ENCODE measurements at regions not wholly inside any gene's neighbourhood (a gene's known extent, or its start where the extent isn't known, plus 50 kb on each side); places are given as distances from the start of the nearest gene placed in this dataset.

GRCh38 chr19:29386970-29387369 is 138.8 kb upstream of the VSTM2B start:
- no peaks in the 10 kb centered on the region for H3K27me3 Mint-ChIP-seq (ENCODE audit: low read depth)
- no peaks in the 10 kb centered on the region for H3K4me1 Mint-ChIP-seq (ENCODE audit: low read depth)
- peaks cover 24% of the 10 kb centered on the region for H3K9me3 Mint-ChIP-seq (ENCODE audit: low read depth)

GRCh38 chr19:29387586-29387985 is 138.2 kb upstream of the VSTM2B start:
- H3K4me3 Mint-ChIP-seq (ENCODE audit: unreplicated experiment): no peak overlapping the region
- DNase-seq (ENCODE audit: low spot score): peak; percentile 71
- no peaks in the 10 kb centered on the region for H3K27me3 Mint-ChIP-seq (ENCODE audit: low read depth)
- no peak for TF ChIP-seq CTCF (IDR thresholded peaks at IDR 0.05)
- H3K36me3 Mint-ChIP-seq (ENCODE audit: low read depth): no peaks in the 10 kb centered on the region
- H3K27ac Mint-ChIP-seq (ENCODE audit: unreplicated experiment): no peak overlapping the region
- H3K9me3 Mint-ChIP-seq (ENCODE audit: low read depth): peaks cover 24% of the 10 kb centered on the region
- H3K4me1 Mint-ChIP-seq (ENCODE audit: low read depth): no peaks in the 10 kb centered on the region

More at GRCh38 chr19:29386970-29387369, 138.8 kb upstream of the VSTM2B start:
- DNase-seq (ENCODE audit: low spot score): peak; percentile 39
- H3K4me3 Mint-ChIP-seq (ENCODE audit: unreplicated experiment): no peak overlapping the region
- H3K36me3 Mint-ChIP-seq (ENCODE audit: low read depth): no peaks in the 10 kb centered on the region
- H3K27ac Mint-ChIP-seq (ENCODE audit: unreplicated experiment): no peak overlapping the region
- no peak for TF ChIP-seq CTCF (IDR thresholded peaks at IDR 0.05)

GRCh38 chr19:29389495-29389894 is 136.3 kb upstream of the VSTM2B start:
- DNase-seq (ENCODE audit: low spot score): peak; percentile 25
- Mint-ChIP-seq H3K4me3 (ENCODE audit: unreplicated experiment) (no peak overlapping the region), H3K4me1 (ENCODE audit: low read depth) (no peaks in the 10 kb centered on the region), H3K27me3 (ENCODE audit: low read depth) (no peaks in the 10 kb centered on the region), H3K36me3 (ENCODE audit: low read depth) (no peaks in the 10 kb centered on the region), H3K9me3 (ENCODE audit: low read depth) (peaks cover 24% of the 10 kb centered on the region), H3K27ac (ENCODE audit: unreplicated experiment) (no peak overlapping the region)
- no peak for TF ChIP-seq CTCF (IDR thresholded peaks at IDR 0.05)

- TF ChIP-seq CTCF (IDR thresholded peaks at IDR 0.05): no peak
- Mint-ChIP-seq H3K4me1 (ENCODE audit: low read depth) (no peaks in the 10 kb centered on the region), H3K27me3 (ENCODE audit: low read depth) (no peaks in the 10 kb centered on the region), H3K9me3 (ENCODE audit: low read depth) (peaks cover 24% of the 10 kb centered on the region), H3K36me3 (ENCODE audit: low read depth) (no peaks in the 10 kb centered on the region), H3K27ac (ENCODE audit: unreplicated experiment) (no peak overlapping the region), H3K4me3 (ENCODE audit: unreplicated experiment) (no peak overlapping the region)
- no peak for DNase-seq (ENCODE audit: low spot score)
These were observed 135.1 kb upstream of the VSTM2B start for GRCh38 chr19:29390742-29391141.

- no peak for DNase-seq (ENCODE audit: low spot score)
- Mint-ChIP-seq H3K4me1 (ENCODE audit: low read depth) (no peaks in the 10 kb centered on the region), H3K27ac (ENCODE audit: unreplicated experiment) (no peak overlapping the region), H3K27me3 (ENCODE audit: low read depth) (peaks cover 4% of the 10 kb centered on the region), H3K9me3 (ENCODE audit: low read depth) (peaks cover 16% of the 10 kb centered on the region), H3K4me3 (ENCODE audit: unreplicated experiment) (no peak overlapping the region), H3K36me3 (ENCODE audit: low read depth) (no peaks in the 10 kb centered on the region)
- no peak for TF ChIP-seq CTCF (IDR thresholded peaks at IDR 0.05)
These were observed 131.8 kb upstream of the VSTM2B start for GRCh38 chr19:29393915-29394460.
